Mucosa of descending colon (tissue), 3 donors: ENCODE measurements at regions not wholly inside any gene's neighbourhood (a gene's known extent, or its start where the extent isn't known, plus 50 kb on each side); places are given as distances from the start of the nearest gene placed in this dataset.

Source experiments
- ATAC-seq: fragments of 200-7000 bp; cut with Tn5 transposase; one replicate; pipeline ENCODE4 v1.9.1; 2020; ENCODE audit warnings: mild to moderate bottlenecking, moderate library complexity
- DNase-seq, 3 donors: peaks; one replicate each; pipeline ENCODE4 v3.0.0-alpha.2; 2020
- H3K36me3 ChIP-seq: fragments of 200-600 bp; one replicate; pipeline ENCODE4 v1.8.0; 2021; ENCODE audit warnings: low read depth, mild to moderate bottlenecking
- H3K4me1 ChIP-seq: fragments of 200-600 bp; one replicate; pipeline ENCODE4 v1.8.0; 2021; ENCODE audit warnings: low read depth, mild to moderate bottlenecking
- H3K4me3 ChIP-seq: fragments of 200-600 bp; one replicate; pipeline ENCODE4 v1.8.0; 2021; ENCODE audit warnings: mild to moderate bottlenecking
- H3K9me3 ChIP-seq: fragments of 200-600 bp; one replicate; pipeline ENCODE4 v1.8.0; 2021; ENCODE audit warnings: mild to moderate bottlenecking
- CTCF ChIP-seq: fragments of 200-600 bp; IDR thresholded peaks from one replicate; pipeline ENCODE4 v1.8.0; 2022; ENCODE audit warnings: antibody characterized with exemption, mild to moderate bottlenecking
- intact Hi-C, 2 donors: fragments of 100-400 bp; cut with DNase I in 1 of 2; cut with micrococcal nuclease in 1 of 2; formaldehyde crosslinking; loops; one replicate each; pipeline versions ENCODE4 v1.11.0 to v1.11.1; 2022; cut with DNase I, micrococcal nuclease
- donor health status: DM: no; HTN: no; CAD: no; lungs with moderate emphysema.
- donor health status: DM: no; HTN: no; CAD: no.
- donor health status: DM: no; HTN: yes; CAD: no.

- peak in 2 of 3 donors; percentile 12 to 36 for DNase-seq
- H3K36me3 ChIP-seq: no peaks in the 10 kb centered on the region
- intact Hi-C loops: no loop called here
- TF ChIP-seq CTCF: no peak
- no peak overlapping the region for H3K4me3 ChIP-seq
- ATAC-seq: no peak
- H3K9me3 ChIP-seq: no peaks in the 10 kb centered on the region
- no peaks in the 10 kb centered on the region for H3K4me1 ChIP-seq
These were observed 53.1 kb upstream of the IER5L start for GRCh38 chr9:129231022-129231739.

- DNase-seq (no peak), ATAC-seq (no peak)
- intact Hi-C loops: no loop called here
- no peaks in the 10 kb centered on the region for H3K36me3 ChIP-seq
- no peak for TF ChIP-seq CTCF
- no peak overlapping the region for H3K4me3 ChIP-seq
- H3K4me1 ChIP-seq: peaks cover 6% of the 10 kb centered on the region
- no peaks in the 10 kb centered on the region for H3K9me3 ChIP-seq
These were observed 52.2 kb upstream of the IER5L start for GRCh38 chr9:129230302-129230701.
